NCI-H345 (cell line): ENCODE measurements at regions not wholly inside any gene's neighbourhood (a gene's known extent, or its start where the extent isn't known, plus 50 kb on each side); places are given as distances from the start of the nearest gene placed in this dataset.

Experiments used
- DNase-seq: peaks from one replicate; lab custom pipeline; 2025; lab: John Stamatoyannopoulos, UW

DNA sequence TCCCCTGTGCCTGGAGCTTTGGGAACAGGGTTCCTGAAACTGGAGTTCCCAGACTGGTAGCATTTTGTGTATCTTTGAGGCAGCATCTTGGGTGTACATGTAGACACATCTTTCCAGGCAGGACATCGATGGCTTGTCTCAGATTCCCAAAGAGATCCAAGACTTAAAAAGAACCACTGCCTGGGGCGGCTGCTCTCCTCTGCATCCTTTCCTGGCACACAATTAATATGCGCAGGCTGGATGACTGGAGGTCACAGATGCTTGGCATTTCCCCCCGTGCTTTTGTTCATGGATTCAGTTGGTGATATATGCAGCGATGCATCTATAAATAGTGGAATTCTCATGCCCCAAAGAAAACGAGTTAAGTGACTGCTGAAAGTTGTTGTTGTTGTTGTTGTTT lies 80.5 kb downstream of the CLDN34 start:
- DNase-seq, result no peak

DNA sequence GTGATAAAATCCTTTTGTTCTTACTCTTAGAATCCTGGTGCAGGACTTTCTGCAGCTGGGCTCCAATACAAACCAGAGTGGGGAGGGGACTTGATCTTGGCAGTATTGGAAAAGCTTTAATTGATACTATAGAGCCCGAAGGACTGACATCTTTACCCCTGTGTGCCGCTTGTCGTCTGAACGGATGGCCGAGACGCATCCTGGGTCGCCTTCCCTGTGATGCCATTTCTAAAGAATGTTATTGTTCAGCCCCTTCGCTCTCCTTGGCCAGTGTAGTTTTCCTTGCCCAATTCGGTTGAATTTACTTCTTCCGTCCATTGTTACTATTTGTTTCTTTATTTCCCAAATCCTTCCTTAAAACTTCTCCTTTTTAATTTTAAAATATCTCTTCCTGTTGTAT lies 80.9 kb downstream of the CLDN34 start:
- no peak for DNase-seq

DNA sequence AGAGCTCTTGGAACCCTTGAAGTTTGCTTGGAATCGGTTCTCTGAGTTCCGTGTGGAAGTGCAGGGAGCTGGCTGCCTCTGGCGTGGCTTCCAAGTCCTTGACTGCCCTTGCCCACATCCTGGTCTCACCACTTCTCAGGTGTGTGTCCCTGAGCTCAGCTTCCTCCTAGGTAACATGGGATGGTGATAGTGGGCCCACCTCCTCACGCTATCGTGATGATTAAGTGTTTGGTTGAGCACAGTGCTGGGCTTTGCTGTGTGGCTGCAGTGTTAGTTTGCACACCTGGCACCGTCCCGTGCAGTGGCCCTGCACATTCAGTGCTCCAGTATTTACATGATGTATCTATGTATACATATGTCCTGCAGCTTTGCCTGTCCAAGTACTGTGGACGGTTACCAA lies 81.5 kb downstream of the CLDN34 start:
- peak; percentile 3 for DNase-seq

GRCh38 chrX:10049236-10049635 lies 82.1 kb downstream of the CLDN34 start:
- DNase-seq, result no peak

DNA sequence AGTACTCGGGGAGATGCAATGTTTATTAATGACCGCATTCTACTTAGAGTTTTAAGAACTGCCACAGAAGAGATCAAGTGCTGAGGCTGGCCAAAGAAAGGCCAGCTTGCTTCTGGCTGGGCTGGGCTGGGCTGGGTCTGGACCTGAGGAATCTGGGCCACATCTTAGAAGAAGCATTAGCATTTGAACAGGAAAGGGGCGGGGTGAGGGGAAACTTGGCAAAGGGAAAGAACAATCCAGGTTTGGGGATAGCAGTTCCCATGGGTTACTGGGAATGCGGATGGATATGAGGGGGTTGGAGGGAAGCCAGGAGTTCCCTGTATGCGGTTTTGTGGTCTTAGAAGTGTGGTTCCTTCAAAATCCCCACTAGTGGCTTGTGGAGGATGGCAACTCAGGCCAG lies 83.3 kb downstream of the CLDN34 start:
- no peak for DNase-seq

DNA sequence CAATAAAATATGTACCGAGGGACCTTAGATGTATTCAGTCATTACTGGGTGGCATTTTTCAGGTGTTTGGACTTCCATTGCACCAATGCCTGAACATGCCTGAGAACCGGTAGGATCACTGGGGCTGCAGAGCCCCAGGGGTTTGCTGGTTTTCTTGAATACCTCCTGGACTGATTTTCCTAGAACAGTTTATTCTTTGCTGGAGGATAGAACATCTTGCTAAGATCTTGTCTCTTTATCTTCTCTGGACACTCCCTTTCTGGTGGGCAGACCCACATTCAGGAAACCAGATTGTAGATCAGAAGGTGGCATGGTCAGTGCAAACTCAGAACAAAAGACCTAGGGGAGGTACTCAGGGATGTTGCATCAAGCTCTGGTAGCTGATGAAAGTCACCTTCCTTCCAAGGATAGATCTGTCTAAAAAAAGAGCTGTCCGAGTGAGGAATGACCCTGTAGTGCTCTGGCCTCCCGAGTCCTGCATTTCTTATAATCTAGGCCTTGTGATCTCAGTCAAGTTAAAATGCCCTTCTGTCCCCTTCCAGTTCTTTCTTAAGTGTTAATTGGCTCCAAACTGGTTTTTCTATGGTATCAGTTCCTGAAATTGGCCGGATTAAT lies 84.8 kb downstream of the CLDN34 start:
- no peak for DNase-seq

DNA sequence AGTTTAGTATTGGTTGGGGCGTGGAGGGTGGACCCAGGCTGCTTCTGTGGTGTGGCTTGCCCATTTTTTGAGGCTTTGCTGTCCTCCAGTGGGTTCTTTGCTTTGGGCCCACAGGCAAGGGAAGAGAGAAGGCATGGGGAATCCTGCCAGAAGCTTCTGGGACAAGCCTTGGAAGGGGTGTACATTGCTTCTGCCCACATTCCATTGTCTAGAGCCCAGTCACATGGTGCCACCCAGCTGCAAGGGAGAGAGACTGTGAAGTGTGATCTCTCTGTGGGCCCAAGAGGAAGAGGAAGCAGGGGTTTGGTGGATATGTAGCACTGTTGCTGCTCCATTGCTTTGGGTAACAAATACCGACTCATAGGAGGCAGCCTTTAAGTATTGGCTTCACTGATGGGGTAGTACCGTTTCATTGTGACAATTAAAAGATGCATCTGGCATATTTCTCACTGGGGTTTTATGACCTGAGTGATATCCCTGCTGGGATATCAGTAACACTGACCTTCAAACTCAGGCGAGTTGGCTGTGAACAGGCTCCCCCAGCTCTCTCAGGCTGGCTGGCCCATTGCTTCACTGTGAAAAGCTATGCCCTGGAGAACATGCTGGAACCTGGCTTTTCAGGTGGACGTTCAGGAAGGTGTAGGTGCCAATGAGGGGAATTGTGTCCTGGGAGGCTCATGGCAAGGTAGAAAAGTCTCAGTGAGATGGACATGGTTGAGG lies 85.9 kb downstream of the CLDN34 start:
- DNase-seq, result no peak

DNA sequence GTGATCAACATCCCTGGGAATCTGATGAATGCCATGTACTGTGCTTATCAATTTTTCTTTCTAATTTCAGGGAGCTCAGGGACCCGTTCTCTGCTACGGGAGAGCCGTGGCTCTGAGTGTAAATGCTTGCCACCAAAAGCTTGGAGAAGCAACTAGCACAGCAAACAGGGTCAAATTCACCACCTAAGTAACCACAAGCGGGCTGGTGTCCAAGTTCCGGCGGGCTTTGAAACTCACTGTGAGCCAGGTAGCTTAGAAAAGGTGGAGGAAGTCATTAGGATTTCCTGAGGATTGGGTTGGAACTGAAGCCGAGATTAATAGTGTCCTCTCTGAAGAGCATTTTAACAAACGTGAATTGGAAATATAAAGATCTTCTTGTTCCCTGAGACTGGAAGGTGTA lies 87.2 kb downstream of the CLDN34 start:
- DNase-seq, result no peak

DNA sequence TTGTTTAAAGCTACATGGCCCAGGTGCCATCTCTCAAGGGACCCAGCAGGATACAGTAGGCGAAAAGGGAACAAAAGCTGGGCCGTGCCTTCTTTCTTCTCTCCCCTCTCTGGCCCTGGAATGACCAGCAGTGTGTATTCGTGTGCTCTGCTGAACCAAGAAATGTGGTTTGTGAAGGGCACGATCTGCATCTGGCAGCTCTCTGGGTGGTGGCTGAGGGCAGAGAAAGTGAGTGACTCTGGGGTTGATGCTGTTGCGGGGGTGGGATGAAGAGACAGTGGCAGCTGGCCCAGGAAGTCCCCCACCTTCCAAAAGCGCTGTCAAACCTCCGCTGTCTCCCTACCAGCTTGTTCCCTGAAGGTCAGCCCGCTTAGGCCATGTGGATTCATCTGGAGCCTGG lies 88.3 kb downstream of the CLDN34 start:
- DNase-seq, result no peak

GRCh38 chrX:10062352-10062751 lies 94.4 kb upstream of the CLCN4 start:
- no peak for DNase-seq

DNA sequence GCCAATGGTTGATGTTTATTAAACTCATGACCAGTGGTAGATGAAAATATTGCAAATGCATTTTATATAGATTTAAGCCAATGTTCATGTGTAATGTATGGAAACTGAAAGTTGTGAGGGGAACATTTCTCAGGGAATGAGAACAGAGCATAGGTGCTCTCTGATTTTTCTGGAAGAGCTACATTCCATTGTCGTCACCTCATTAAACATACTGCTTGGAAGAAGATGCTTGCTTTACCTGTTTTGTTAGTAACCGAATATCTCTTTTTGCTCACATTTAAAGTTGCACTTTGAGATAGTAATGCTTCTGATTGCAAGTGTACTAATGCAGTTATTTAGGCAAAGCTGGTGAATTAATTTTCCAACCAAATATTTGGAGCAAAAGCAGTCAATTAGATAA lies 93.8 kb upstream of the CLCN4 start:
- DNase-seq, result no peak

GRCh38 chrX:10064736-10065135 lies 92.0 kb upstream of the CLCN4 start:
- peak; percentile 68 for DNase-seq

DNA sequence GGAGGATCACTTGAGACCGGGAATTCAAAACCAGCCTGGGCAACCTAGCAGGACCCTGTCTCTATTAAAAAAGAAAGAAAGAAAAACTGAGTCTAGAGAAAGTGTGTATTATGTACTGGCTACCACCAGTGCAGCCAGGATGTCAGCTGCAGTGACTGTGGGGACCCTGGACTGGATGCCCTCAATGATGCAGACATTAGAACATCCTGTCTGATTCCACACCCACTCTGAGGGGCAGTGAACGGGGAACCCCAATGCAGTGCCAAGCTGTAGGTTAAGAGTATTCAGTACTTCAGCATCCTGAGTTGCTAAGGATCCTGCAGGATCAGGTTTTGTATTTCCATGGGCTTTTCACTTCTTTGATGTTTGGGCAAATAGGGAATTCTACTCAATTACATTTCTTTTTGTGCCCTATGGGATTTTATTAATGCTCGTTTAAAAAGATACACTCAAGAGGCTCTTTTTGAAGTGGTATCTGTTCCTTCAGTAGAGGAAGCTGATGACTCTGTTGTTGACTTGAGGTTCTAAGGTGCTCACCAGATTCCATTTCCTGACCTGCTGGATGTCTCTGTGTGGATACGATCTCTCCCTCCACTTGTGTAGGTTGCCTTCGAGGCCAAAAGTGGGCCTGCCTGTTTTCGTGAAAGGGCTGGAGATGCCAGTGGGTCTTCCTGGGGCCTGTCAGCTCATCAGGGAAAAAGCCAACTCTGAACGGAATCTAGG lies 85.9 kb upstream of the CLCN4 start:
- DNase-seq, result no peak

DNA sequence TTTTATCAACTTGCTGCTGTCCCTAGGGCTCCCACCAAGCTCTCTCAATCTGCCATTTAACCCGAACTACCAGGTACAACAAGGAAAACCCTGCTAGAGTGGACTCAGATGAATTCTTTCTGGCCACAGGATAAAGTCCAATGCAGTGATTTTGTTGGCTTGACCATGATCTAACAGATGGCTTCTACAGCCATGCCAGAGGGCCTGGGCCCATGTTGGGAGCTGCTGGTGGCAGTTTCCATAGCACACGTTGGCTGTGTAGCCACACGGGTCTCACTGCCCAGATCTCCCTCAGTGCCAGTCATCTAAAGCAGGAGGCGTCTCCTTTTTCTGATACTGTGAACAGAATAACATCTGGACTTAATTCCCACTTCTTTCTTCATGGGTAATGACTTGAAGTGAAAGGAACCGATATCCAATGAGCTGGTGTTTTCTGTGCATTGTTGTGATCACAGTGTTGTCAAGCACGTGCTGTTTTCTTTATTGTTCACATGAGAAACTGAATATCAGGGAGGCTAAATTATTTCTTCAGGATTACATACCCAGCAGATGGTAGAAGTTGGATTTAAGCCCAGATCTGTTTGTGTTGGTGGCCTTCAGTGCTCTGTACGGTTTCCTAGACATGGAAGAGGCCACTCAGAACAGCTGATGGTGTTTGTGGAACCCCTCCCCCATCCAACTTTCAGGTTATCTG lies 85.2 kb upstream of the CLCN4 start:
- DNase-seq, result peak; percentile 90

- no peak for DNase-seq
Observed at GRCh38 chrX:10072786-10073568, 83.8 kb upstream of the CLCN4 start.

GRCh38 chrX:10073671-10074070 lies 83.1 kb upstream of the CLCN4 start:
- DNase-seq, result no peak

- DNase-seq, result no peak
Observed at GRCh38 chrX:10074241-10074941, 82.4 kb upstream of the CLCN4 start.

- no peak for DNase-seq
Observed at GRCh38 chrX:10076765-10077164, 80.0 kb upstream of the CLCN4 start.

GRCh38 chrX:10077425-10078188 lies 79.2 kb upstream of the CLCN4 start:
- DNase-seq, result no peak

DNA sequence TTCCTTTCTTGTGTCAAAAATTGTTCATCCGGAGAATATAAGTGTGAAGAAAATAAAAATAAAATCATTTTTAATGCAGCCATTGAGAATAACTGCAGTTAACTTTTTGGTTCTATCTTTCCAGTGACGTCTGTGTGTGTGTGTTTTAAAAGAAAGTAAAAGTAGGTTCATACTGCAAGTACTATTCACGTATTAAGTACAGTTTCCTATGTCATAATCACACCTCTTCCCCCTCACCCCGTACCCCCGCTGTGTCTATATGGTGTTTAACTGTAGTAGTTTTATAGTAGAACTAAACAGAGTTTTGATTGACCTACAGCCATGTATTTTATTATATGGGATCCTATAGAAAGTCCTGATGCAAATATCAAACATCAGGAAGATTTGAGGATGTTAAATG lies 78.5 kb upstream of the CLCN4 start:
- no peak for DNase-seq

- no peak for DNase-seq
Observed at GRCh38 chrX:10079231-10079630, 77.5 kb upstream of the CLCN4 start.
